MM.1S (cell line): ENCODE measurements at regions not wholly inside any gene's neighbourhood (a gene's known extent, or its start where the extent isn't known, plus 50 kb on each side); places are given as distances from the start of the nearest gene placed in this dataset.

Source experiments
- CTCF ChIP-seq: fragments of 300-600 bp; sonication (generic); IDR thresholded peaks from 2 replicates; pipeline ENCODE4 v1.5.1; 2016; ENCODE audit warnings: antibody characterized with exemption, low read length, mixed read lengths
- EZH2 ChIP-seq: fragments of 300-600 bp; sonication (generic); optimal IDR thresholded peaks from 2 replicates; pipeline ENCODE3; 2017; ENCODE audit warnings: low read depth, mild to moderate bottlenecking, antibody characterized with exemption, low read length, mixed read lengths
- EZH2phosphoT487 ChIP-seq: fragments of 300-600 bp; sonication (generic); IDR thresholded peaks from 2 replicates; pipeline ENCODE4 v1.6.1; 2018; ENCODE audit warnings: antibody characterized with exemption, low read length

- no peak for TF ChIP-seq EZH2
- TF ChIP-seq CTCF, result no peak
- TF ChIP-seq EZH2phosphoT487, result no peak
Observed at GRCh38 chr4:4945021-4945420, 74.2 kb downstream of the CYTL1 start.
